CD4-positive, alpha-beta T cell treated with Interleukin-2 at 100 ng/mL for 4 hours (primary cell): ENCODE measurements at regions not wholly inside any gene's neighbourhood (a gene's known extent, or its start where the extent isn't known, plus 50 kb on each side); places are given as distances from the start of the nearest gene placed in this dataset.
A peak's percentile ranks its signal among the peaks of the same experiment; 100 is the strongest.

Experiments
- DNase-seq: peaks from one replicate; pipeline ENCODE4 v3.0.0-alpha.2; 2020; ENCODE audit warnings: low spot score

GRCh38 chr4:153034681-153035080 is 98.6 kb downstream of the FHDC1 start:
- DNase-seq = no peak

GRCh38 chr4:153036931-153037482 is 100.9 kb downstream of the FHDC1 start:
- no peak for DNase-seq

DNA sequence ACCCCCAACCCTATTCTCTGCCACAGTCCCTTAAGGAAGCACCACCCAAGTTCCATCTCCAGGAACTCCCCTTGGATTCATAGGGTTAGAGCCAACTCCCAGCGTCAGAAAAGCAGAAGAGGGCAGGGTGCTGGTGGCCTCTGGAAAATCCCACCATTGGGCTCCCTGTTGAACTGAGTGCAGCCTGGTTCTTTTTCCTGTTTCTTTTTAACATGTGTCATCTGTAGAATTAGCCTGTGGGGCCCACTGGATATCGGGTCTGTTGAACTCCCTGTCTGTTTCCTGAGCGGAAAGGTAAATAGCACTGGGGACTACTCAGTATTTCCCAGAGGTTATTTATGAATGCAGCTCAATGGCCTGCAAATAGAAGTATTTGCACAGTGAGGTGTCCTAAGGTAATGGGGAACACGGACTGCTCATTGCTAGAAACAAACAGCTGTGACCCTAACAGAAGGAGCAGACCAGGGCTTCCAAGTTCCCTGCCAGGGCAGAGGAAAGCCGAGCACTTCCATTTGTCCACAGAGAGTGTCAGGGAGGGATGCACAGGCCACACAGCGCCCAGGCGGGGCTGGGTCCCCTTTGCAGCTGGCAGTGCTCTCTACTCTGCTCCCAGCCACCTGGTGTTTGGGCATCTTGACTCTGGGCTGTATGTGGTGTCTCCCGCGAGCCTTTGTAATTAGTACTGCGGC is 102.6 kb downstream of the FHDC1 start:
- DNase-seq = no peak

DNA sequence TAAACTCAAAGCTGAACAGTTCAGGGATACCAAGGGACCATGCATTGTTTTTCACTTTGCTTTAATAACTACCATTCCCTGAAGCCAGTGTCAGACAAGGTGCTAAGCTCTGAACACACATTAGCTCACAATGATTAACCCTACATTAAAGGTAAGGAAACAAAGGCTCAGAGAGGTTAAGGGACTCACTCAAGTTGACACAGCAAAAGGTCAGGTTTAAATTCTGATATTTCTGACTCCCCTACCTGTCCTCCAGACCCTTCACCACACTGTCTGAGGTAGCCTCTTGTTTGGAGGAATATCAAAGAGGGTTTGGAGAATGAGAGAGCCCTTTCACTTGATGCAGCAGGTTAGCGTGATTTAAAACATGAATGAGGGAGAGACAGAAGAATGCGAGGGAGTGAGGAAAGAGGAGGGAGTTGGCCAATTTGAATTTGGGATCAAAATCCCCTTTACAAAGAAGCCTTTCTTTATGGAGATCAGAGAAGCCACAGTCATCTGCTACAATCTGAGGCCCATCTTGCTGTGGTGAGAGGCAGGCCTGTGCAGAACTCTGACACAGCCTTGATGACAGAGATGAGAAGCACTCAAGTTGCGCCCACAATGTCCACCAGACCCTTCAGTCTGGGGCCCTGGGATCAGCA is 103.5 kb downstream of the FHDC1 start:
- DNase-seq = no peak

DNA sequence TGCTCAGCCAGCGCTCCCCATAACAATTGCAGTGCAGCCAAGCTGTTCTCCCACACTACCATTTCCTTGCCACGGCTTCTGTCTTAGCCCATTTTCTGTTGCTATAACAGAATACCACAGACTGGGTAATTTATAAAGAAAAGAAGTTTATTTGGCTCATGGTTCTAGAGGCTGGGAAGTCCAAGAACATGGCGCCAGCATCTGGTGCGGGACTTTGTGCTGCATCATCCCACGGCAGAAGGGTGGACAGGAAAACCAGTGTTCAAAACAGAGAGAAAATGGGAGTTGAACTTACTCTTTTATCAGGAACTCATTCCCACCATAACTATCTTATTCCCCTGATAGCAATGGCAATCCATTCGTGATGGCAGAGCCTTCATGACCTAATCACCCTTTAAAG is 104.6 kb downstream of the FHDC1 start:
- no peak for DNase-seq

DNA sequence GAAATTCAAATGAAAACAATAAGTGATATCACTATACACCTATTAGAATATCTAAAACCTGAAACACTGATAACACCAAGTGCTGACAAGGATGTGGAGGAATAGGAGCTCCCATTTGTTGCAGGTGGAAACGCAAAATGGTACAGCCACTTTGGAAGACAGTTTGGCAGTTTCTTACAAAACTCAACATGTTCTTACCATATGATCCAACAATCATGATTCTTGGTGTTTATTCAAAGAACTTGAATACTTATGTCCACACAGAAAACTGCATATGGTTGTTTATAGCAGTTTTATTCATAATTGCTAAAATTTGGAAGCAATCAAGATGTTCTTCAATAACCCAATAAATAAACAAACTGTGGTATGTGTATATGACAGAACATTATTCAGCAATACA is 107.9 kb downstream of the FHDC1 start:
- no peak for DNase-seq

GRCh38 chr4:153045111-153045982 is 109.2 kb downstream of the FHDC1 start:
- no peak for DNase-seq

GRCh38 chr4:153058671-153059060 is 122.5 kb downstream of the FHDC1 start:
- DNase-seq = no peak

DNA sequence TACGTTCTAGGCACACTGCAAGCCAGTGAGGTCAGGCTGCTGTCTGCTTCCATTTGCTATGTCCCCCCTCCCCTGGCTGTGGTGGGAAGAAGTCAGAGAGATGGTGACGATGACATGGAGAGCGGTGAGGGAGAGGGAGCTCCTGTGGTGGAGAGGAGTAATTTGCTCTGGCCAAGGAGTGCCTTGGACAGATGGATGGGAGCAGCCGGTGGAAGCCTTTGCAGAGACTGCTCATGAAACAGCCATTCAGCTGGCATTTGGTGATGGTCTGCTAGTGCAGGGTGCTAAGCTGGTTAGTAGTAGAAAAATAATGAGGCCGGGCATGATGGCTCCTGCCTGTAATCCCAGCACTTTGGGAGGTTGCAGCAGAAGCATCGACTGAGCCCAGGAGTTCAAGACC is 124.1 kb downstream of the FHDC1 start:
- DNase-seq = no peak

DNA sequence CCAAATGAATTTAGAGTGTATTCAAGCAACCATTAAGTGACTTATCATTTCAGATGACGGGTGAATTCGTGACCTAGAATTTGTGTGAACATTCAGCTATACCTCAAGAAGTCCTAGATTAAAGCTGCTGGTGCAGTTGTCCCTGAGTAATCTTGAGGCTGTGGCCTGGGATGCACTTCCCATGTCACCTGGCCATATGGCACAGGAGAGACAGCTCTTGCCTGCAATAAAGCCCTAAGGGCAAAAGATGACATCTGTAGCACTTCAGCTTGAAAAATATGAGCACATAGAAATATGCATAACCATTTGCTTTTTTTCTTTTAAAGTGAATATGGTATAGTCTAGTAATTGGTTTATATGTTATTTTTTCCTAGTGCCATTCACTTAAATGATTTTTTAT is 125.8 kb downstream of the FHDC1 start:
- no peak for DNase-seq

- DNase-seq = no peak
Measured at GRCh38 chr4:153062652-153063168, 126.6 kb downstream of the FHDC1 start.

DNA sequence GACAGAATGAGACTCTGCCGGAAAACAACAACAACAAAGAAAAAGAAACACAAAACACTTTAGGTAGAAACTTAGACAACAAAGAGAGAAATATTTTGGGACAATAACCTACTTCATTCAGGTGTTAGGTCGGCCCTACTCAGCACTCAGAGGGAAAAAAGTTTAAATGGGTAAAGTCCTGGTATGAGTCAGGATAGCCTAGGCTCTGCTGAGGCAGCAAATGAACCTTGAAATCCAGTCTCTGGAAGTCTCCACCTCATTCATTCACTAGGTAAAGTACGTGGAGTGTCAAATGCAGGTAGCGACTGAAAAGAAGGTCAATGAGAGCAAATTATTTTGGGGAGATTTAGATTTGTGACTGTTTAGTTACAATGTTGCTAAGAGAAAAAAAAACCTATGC is 127.4 kb downstream of the FHDC1 start:
- DNase-seq = no peak

GRCh38 chr4:153064571-153064970 is 128.4 kb downstream of the FHDC1 start:
- no peak for DNase-seq

GRCh38 chr4:153065276-153065675 is 129.2 kb downstream of the FHDC1 start:
- DNase-seq = no peak

DNA sequence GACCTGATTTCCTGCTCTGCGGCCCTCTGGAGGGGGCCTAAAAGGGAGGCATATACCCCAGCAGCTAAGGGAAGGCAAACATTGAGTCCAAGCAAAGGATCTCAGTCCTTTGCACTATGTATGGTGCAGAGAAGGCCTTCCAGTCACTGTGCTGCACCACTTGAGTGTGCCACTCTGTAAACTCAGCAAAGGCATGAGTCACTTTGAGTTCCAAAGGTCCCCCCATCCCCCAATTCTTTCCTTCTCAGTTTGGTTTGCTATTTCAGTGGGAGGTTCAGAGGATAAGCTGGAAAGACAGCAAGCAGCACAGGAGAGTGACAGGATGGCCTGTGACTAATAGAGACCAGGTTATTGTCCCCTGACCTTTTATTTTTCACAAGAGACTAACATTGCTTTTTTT is 131.3 kb downstream of the FHDC1 start:
- no peak for DNase-seq

DNA sequence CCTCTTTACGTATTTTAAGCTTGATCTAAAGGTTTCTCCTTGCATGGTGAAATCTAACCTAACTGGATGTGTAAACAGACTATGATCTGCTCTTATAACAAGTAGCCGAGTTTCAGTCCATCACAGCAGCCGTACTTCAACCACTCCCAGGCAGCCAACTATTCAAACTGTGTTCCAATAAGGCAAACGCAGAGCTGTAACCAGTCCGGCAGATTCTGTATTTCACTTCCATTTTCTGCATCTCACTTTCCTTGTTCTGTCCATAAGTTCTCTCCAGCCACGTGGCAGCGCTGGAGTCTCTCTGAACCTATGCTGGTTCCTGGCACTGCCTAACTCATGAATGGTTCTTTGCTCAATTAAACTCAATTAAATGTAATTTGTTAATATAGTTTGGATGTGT is 132.6 kb downstream of the FHDC1 start:
- DNase-seq = no peak

DNA sequence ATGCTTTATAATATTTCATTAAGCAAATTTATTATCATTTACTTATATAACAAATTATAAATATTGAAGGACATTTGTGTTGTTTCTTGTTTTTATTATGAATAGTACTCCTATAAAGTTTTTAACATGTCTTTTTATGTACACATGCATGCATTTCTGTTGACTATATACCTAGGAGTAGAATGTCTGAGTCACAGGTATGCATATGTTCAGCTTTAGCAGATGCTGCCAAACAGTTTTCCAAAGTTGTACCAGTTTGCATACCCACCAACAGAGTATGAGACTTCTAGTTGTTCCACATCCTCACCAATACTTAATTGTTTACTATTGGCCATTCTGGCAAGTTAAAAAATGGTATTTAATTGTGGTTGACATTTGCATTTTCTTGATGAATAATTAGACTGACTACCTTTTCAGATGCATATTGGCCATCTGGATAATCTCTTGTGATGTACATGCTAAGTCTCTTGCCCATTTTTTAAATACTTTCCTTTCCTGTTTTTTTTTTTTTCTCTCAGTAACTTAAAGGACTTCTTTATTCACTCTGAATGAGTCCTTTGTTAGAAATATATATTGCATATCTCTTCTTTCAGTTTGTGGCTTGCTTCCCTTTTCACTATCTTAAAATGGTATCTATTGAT is 132.2 kb upstream of the TRIM2 start:
- DNase-seq = no peak

GRCh38 chr4:153072661-153073060 is 131.6 kb upstream of the TRIM2 start:
- no peak for DNase-seq

- peak; percentile 21 for DNase-seq
Measured at GRCh38 chr4:153074486-153074885, 129.8 kb upstream of the TRIM2 start.

GRCh38 chr4:153074936-153075630 is 129.2 kb upstream of the TRIM2 start:
- DNase-seq = no peak

DNA sequence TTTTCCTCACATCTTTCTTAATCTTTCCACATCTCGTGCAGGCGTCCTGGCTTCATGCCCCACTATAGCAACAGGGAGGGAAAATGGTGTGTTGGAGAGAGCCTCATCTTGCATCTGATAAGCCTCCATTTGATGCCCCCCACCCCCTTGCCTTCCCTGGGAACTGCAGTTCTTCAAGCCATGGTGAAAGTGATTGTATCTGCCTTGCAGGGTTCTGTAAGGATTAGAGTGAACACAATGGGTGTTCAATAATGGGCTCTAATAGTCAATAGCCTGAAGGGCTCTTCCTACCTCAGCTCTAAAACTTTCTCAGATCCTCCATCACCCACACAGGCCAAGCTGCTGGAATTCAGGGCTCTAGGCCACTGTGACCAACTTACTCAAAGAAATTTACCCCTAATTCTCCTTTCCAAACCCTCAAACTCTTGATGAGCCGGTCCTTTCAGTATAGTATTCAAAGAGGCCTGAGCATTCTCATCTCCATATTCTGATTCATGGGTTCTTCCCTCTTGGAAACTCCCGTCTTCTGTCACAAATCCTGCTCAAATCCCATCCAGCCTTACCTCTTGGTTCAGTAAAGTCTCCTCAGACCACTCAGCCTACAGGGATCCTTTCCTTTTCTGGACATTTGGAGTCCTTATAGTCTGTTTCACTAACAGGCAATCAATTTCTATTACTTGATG is 128.3 kb upstream of the TRIM2 start:
- no peak for DNase-seq
